IMR-90 (cell line): ENCODE measurements at regions not wholly inside any gene's neighbourhood (a gene's known extent, or its start where the extent isn't known, plus 50 kb on each side); places are given as distances from the start of the nearest gene placed in this dataset.

Source experiments
- ATAC-seq: fragments of 200-7000 bp; cut with Tn5 transposase; 2 replicates; pipeline ENCODE4 v1.9.1; 2020; ENCODE audit warnings: low read depth, mild to moderate bottlenecking, moderate library complexity
- BruUV-seq: library from RNA; stranded (reverse); fragments of 400-500 nt; replicated peaks from 2 replicates; lab custom pipeline; 2021; lab: Mats Ljungman, UMichigan
- CTCF ChIA-PET: fragments of 300-600 bp; formaldehyde crosslinking; extraction: SDS; loops from one replicate; lab custom pipeline; 2021; ENCODE audit warnings: antibody characterized with exemption; lab: Yijun Ruan, JAX
- POLR2A ChIA-PET: fragments of 300-600 bp; sonication (Branson Sonifier 250); formaldehyde crosslinking; loops from one replicate; lab custom pipeline; 2022; ENCODE audit warnings: antibody characterized with exemption; ENCODE audit not compliant: unreplicated experiment; lab: Charles Lee
- DNase-seq: peaks from one replicate; pipeline ENCODE4 v3.0.0; 2013
- H2AFZ ChIP-seq: replicated peaks from 2 replicates; pipeline ENCODE3; 2013; ENCODE audit warnings: low read length, mild to moderate bottlenecking; ENCODE audit not compliant: poor library complexity
- H2AK5ac ChIP-seq: 2 replicates; pipeline ENCODE4 v1.6.1; 2013; ENCODE audit warnings: low read depth, low read length, inconsistent platforms
- H2AK9ac ChIP-seq: replicated peaks from 2 replicates; pipeline ENCODE3; 2013; ENCODE audit warnings: mild to moderate bottlenecking, low read depth, low read length, moderate library complexity; ENCODE audit not compliant: poor library complexity
- H2BK120ac ChIP-seq: 2 replicates; pipeline ENCODE4 v1.6.1; 2013; ENCODE audit warnings: low read depth, low read length, inconsistent platforms
- H2BK15ac ChIP-seq: 3 replicates; pipeline ENCODE4 v1.6.1; 2013; ENCODE audit warnings: low read depth, low read length, inconsistent platforms
- H2BK20ac ChIP-seq: 2 replicates; pipeline ENCODE4 v1.6.1; 2013; ENCODE audit warnings: low read depth, mild to moderate bottlenecking, inconsistent platforms, low read length, moderate library complexity
- H2BK5ac ChIP-seq: 2 replicates; pipeline ENCODE4 v1.6.1; 2013; ENCODE audit warnings: mild to moderate bottlenecking, low read depth, low read length, inconsistent platforms; ENCODE audit not compliant: poor library complexity, severe bottlenecking
- H3K14ac ChIP-seq: replicated peaks from 2 replicates; pipeline ENCODE4 v1.6.1; 2013; ENCODE audit warnings: low read depth, low read length, inconsistent platforms
- H3K18ac ChIP-seq: 2 replicates; pipeline ENCODE4 v1.6.1; 2013; ENCODE audit warnings: low read depth, low read length, control low read depth
- H3K23ac ChIP-seq: 2 replicates; pipeline ENCODE4 v1.6.1; 2013; ENCODE audit warnings: low read depth, low read length, inconsistent platforms
- H3K27ac ChIP-seq: 2 replicates; pipeline ENCODE4 v1.5.1; 2013; ENCODE audit warnings: mild to moderate bottlenecking, control low read depth, low read length; ENCODE audit not compliant: insufficient read depth
- H3K27me3 ChIP-seq: 2 replicates; pipeline ENCODE4 v1.6.1; 2013; ENCODE audit warnings: low read length; ENCODE audit not compliant: control insufficient read depth, insufficient read depth
- H3K36me3 ChIP-seq: 2 replicates; pipeline ENCODE4 v1.6.1; 2013; ENCODE audit warnings: low read length, mixed read lengths; ENCODE audit not compliant: control insufficient read depth, insufficient read depth
- H3K4ac ChIP-seq: 2 replicates; pipeline ENCODE4 v1.6.1; 2013; ENCODE audit warnings: low read depth, low read length, inconsistent platforms
- H3K4me1 ChIP-seq: 2 replicates; pipeline ENCODE4 v1.6.1; 2013; ENCODE audit warnings: low read length, mixed read lengths; ENCODE audit not compliant: control insufficient read depth, insufficient read depth
- H3K4me2 ChIP-seq: 2 replicates; pipeline ENCODE4 v1.6.1; 2013; ENCODE audit warnings: low read depth, mild to moderate bottlenecking, control low read depth, low read length, moderate library complexity
- H3K4me3 ChIP-seq: 2 replicates; pipeline ENCODE4 v1.5.1; 2013; ENCODE audit warnings: low read depth, mild to moderate bottlenecking, control low read depth, low read length, moderate library complexity; ENCODE audit not compliant: insufficient read depth
- H3K56ac ChIP-seq: 2 replicates; pipeline ENCODE4 v1.6.1; 2013; ENCODE audit warnings: low read length, inconsistent platforms; ENCODE audit not compliant: insufficient read depth; ENCODE audit errors: extremely low read depth
- H3K79me1 ChIP-seq, 2 experiments: 2 replicates each; pipeline ENCODE4 v1.6.1; 2013; ENCODE audit warnings: low read length in 2 of 2, inconsistent platforms in 1 of 2, low read depth in 1 of 2
- H3K9ac ChIP-seq: 2 replicates; pipeline ENCODE4 v1.6.1; 2013; ENCODE audit warnings: low read depth, low read length, control low read depth
- H3K9me1 ChIP-seq: 2 replicates; pipeline ENCODE4 v1.6.1; 2013; ENCODE audit warnings: low read length, inconsistent platforms; ENCODE audit not compliant: insufficient read depth
- H3K9me3 ChIP-seq: 2 replicates; pipeline ENCODE4 v1.6.1; 2013; ENCODE audit warnings: low read length; ENCODE audit not compliant: control insufficient read depth, insufficient read depth
- H4K20me1 ChIP-seq: 2 replicates; pipeline ENCODE4 v1.6.1; 2013; ENCODE audit warnings: low read length, inconsistent platforms; ENCODE audit not compliant: insufficient read depth
- H4K5ac ChIP-seq: 2 replicates; pipeline ENCODE4 v1.6.1; 2013; ENCODE audit warnings: mild to moderate bottlenecking, low read depth, low read length, control low read depth
- H4K8ac ChIP-seq, 2 experiments: 2 replicates each; pipeline ENCODE4 v1.6.1; 2013; ENCODE audit warnings: low read depth in 2 of 2, low read length in 2 of 2, control low read depth in 1 of 2, inconsistent platforms in 1 of 2
- H4K91ac ChIP-seq: 2 replicates; pipeline ENCODE4 v1.6.1; 2013; ENCODE audit warnings: low read depth, low read length, inconsistent platforms; ENCODE audit not compliant: insufficient read depth
- BHLHE40 ChIP-seq: fragments of 150-350 bp; IDR thresholded peaks from 2 replicates; pipeline ENCODE4 v1.6.1; 2016; ENCODE audit warnings: mild to moderate bottlenecking, low read depth, low read length
- CEBPB ChIP-seq: IDR thresholded peaks from 2 replicates; pipeline ENCODE4 v1.6.1; 2012; ENCODE audit warnings: low read depth, low read length, improper control_type of control experiment
- CHD1 ChIP-seq: IDR thresholded peaks from 2 replicates; pipeline ENCODE4 v1.6.1; 2012; ENCODE audit warnings: low read depth, low read length, improper control_type of control experiment
- FOS ChIP-seq: fragments of 150-350 bp; IDR thresholded peaks from 2 replicates; pipeline ENCODE4 v1.6.1; 2016; ENCODE audit warnings: low read depth, low read length
- MAFK ChIP-seq: IDR thresholded peaks from 2 replicates; pipeline ENCODE4 v1.6.1; 2012; ENCODE audit warnings: low read depth, low read length, improper control_type of control experiment
- MAZ ChIP-seq: IDR thresholded peaks from 2 replicates; pipeline ENCODE4 v1.6.1; 2012; ENCODE audit warnings: low read depth, mild to moderate bottlenecking, low read length, improper control_type of control experiment, moderate library complexity, borderline replicate concordance
- MXI1 ChIP-seq: IDR thresholded peaks from 2 replicates; pipeline ENCODE4 v1.6.1; 2012; ENCODE audit warnings: low read depth, mild to moderate bottlenecking, low read length, moderate library complexity, borderline replicate concordance
- NFE2L2 ChIP-seq: fragments of 150-350 bp; IDR thresholded peaks from 2 replicates; pipeline ENCODE4 v1.6.1; 2016; ENCODE audit warnings: low read depth, mild to moderate bottlenecking, low read length
- POLR2A ChIP-seq: IDR thresholded peaks from 2 replicates; pipeline ENCODE4 v1.6.1; 2012; ENCODE audit warnings: mild to moderate bottlenecking, low read depth, low read length
- RAD21 ChIP-seq: IDR thresholded peaks from 2 replicates; pipeline ENCODE4 v1.6.1; 2012; ENCODE audit warnings: low read length, improper control_type of control experiment
- RCOR1 ChIP-seq: IDR thresholded peaks from 2 replicates; pipeline ENCODE4 v1.6.1; 2012; ENCODE audit warnings: mild to moderate bottlenecking, low read length, improper control_type of control experiment; ENCODE audit not compliant: insufficient replicate concordance
- RFX5 ChIP-seq: IDR thresholded peaks from 2 replicates; pipeline ENCODE4 v1.8.0; 2012; ENCODE audit warnings: low read depth, mild to moderate bottlenecking, low read length, moderate library complexity
- SMC3 ChIP-seq: fragments of 150-350 bp; IDR thresholded peaks from 2 replicates; pipeline ENCODE4 v1.6.1; 2016; ENCODE audit warnings: low read depth, mild to moderate bottlenecking, antibody characterized with exemption, low read length, moderate library complexity
- WGBS, 2 experiments: methylation state at CpG; one replicate each; pipeline versions ENCODE4 v1.1.5 to v1.1.7; 2013; ENCODE audit warnings: missing lambda C conversion rate in 2 of 2; ENCODE audit not compliant: insufficient read length in 1 of 2; ENCODE audit errors: extremely low coverage in 2 of 2; 5-methylcytosine and 5-hydroxymethylcytosine counted together
- dilution Hi-C: fragments of 300-500 bp; cut with HindIII; formaldehyde crosslinking; loops from one replicate; pipeline ENCODE4 v1.14.3; 2018; ENCODE audit warnings: low sequenced_read_pairs; ENCODE audit not compliant: unreplicated experiment
- in situ Hi-C: fragments of 300-500 bp; cut with MboI; formaldehyde crosslinking; loops from 3 replicates; pipeline ENCODE4 v1.14.3; 2019; ENCODE audit warnings: low sequenced_read_pairs, inconsistent platforms, mixed read lengths
- intact Hi-C: fragments of 100-400 bp; cut with micrococcal nuclease; formaldehyde crosslinking; loops from 2 replicates; pipeline ENCODE4 v1.10.0; 2022
- TF ChIP-seq, protein P1 (sequence below): fragments of 150-350 bp; IDR thresholded peaks from 2 replicates; pipeline ENCODE4 v1.6.1; 2017; ENCODE audit warnings: mild to moderate bottlenecking, antibody characterized with exemption, low read length, low read depth
- TF ChIP-seq, protein P2 (sequence below): conservative IDR thresholded peaks from 2 replicates; pipeline ENCODE4 v1.5.1; 2012; ENCODE audit warnings: mild to moderate bottlenecking, low read depth, low read length, improper control_type of control experiment
- TF ChIP-seq, protein P3 (sequence below): fragments of 150-350 bp; IDR thresholded peaks from 2 replicates; pipeline ENCODE4 v1.6.1; 2016; ENCODE audit warnings: low read depth, mild to moderate bottlenecking, low read length, moderate library complexity, borderline replicate concordance

DNA sequence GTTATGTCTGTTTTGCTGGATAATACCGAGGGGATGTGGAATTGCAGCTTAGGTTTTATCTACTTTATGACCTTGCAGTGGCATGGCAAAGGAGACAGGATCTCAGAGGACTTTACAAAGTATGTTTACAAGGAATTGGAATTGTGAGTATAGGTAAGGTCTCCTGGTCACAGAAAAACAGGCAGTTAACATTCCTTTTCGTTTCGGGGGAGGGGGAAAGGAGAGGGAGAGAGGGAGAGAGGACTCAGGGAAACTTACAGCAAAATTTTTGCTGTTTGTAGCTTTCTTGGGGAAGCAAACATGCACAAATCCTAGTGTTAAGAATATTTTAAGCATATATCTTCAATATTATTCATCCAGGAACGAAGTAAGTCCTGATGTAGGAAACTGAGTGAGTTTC is 590.5 kb upstream of the LRFN5 start:
- H4K8ac ChIP-seq: no peak overlapping the region
- no peak overlapping the region for H4K91ac ChIP-seq
- no peak overlapping the region for H2AK5ac ChIP-seq
- no peak overlapping the region for H3K4me3 ChIP-seq
- ATAC-seq (no peak), DNase-seq (no peak)
- 0 out of 2 replicates have a peak, but pooled peaks cover 2% of the 10 kb centered on the region for H3K9me3 ChIP-seq
- ChIA-PET CTCF (no interaction called here), POLR2A (no interaction called here)
- H3K79me1 ChIP-seq: no peaks in the 10 kb centered on the region
- no peak overlapping the region for H3K27ac ChIP-seq
- H3K27me3 ChIP-seq: no peaks in the 10 kb centered on the region
- no peak for TF ChIP-seq BHLHE40
- TF ChIP-seq, protein P1, sequence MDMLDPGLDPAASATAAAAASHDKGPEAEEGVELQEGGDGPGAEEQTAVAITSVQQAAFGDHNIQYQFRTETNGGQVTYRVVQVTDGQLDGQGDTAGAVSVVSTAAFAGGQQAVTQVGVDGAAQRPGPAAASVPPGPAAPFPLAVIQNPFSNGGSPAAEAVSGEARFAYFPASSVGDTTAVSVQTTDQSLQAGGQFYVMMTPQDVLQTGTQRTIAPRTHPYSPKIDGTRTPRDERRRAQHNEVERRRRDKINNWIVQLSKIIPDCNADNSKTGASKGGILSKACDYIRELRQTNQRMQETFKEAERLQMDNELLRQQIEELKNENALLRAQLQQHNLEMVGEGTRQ: no peak
- TF ChIP-seq RFX5: no peak
- no peak for TF ChIP-seq CHD1
- TF ChIP-seq, protein P2, sequence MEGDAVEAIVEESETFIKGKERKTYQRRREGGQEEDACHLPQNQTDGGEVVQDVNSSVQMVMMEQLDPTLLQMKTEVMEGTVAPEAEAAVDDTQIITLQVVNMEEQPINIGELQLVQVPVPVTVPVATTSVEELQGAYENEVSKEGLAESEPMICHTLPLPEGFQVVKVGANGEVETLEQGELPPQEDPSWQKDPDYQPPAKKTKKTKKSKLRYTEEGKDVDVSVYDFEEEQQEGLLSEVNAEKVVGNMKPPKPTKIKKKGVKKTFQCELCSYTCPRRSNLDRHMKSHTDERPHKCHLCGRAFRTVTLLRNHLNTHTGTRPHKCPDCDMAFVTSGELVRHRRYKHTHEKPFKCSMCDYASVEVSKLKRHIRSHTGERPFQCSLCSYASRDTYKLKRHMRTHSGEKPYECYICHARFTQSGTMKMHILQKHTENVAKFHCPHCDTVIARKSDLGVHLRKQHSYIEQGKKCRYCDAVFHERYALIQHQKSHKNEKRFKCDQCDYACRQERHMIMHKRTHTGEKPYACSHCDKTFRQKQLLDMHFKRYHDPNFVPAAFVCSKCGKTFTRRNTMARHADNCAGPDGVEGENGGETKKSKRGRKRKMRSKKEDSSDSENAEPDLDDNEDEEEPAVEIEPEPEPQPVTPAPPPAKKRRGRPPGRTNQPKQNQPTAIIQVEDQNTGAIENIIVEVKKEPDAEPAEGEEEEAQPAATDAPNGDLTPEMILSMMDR: no peak
- no peak for TF ChIP-seq NFE2L2
- no peak for TF ChIP-seq CEBPB
- TF ChIP-seq MAFK: no peak
- TF ChIP-seq, protein P3, sequence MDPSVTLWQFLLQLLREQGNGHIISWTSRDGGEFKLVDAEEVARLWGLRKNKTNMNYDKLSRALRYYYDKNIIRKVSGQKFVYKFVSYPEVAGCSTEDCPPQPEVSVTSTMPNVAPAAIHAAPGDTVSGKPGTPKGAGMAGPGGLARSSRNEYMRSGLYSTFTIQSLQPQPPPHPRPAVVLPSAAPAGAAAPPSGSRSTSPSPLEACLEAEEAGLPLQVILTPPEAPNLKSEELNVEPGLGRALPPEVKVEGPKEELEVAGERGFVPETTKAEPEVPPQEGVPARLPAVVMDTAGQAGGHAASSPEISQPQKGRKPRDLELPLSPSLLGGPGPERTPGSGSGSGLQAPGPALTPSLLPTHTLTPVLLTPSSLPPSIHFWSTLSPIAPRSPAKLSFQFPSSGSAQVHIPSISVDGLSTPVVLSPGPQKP: no peak
- TF ChIP-seq MAZ: no peak
- TF ChIP-seq MXI1: no peak
- no peak for TF ChIP-seq POLR2A
- no peak for TF ChIP-seq RCOR1
- TF ChIP-seq FOS: no peak
- no peak for TF ChIP-seq RAD21
- no peak for TF ChIP-seq SMC3
- H2BK15ac ChIP-seq: no peak overlapping the region
- no peak overlapping the region for H2BK120ac ChIP-seq
- no peak overlapping the region for H4K5ac ChIP-seq
- H3K4ac ChIP-seq: no peak overlapping the region
- no peaks in the 10 kb centered on the region for H4K20me1 ChIP-seq
- H3K4me2 ChIP-seq: no peak overlapping the region
- H2AFZ ChIP-seq: no peak overlapping the region
- no peaks in the 10 kb centered on the region for H3K4me1 ChIP-seq
- H3K56ac ChIP-seq: no peak overlapping the region
- H3K14ac ChIP-seq: no peak overlapping the region
- dilution Hi-C loops: no loop called here
- no peaks in the 10 kb centered on the region for H3K9me1 ChIP-seq
- no peak overlapping the region for H3K9ac ChIP-seq
- WGBS, 2 experiments: 20% methylated on average over 1 of the region's 4 CpGs; no CpG with 5 or more reads in 1 of the 2 experiments
- no TSS peak for BruUV-seq
- no peak overlapping the region for H2BK5ac ChIP-seq
- no peak overlapping the region for H3K23ac ChIP-seq
- in situ Hi-C loops: no loop called here
- no peak overlapping the region for H2AK9ac ChIP-seq
- H2BK20ac ChIP-seq: no peak overlapping the region
- no peaks in the 10 kb centered on the region for H3K36me3 ChIP-seq
- intact Hi-C loops: no loop called here
- no peak overlapping the region for H3K18ac ChIP-seq
